ENCODE measurements at regions not wholly inside any gene's neighbourhood (a gene's known extent, or its start where the extent isn't known, plus 50 kb on each side); places are given as distances from the start of the nearest gene placed in this dataset.

DNA sequence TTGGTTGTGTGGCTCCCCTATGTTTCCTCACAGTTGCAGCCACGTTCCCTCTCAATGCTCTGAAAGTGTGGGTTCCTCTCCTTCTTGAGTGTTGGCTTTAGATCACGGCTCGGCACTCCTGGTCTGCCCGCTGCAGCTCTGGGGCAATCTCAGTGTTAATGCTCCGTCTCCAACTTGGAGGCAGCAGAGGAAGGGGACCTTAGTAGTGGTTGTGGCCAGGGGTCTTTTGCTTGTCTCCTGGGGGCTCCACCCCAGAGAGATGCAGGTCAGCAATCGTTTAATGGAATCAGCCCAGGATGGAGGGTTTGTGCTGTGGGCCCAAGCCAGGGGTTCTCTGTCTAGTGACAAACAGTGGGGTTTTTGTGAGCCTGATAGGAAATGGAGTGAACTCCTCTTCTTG lies 849.4 kb upstream of the DIAPH2 start:
- H3K4me1 Mint-ChIP-seq (ENCODE audit: low read depth) = no peaks in the 10 kb centered on the region
- H3K4me3 Mint-ChIP-seq = no peak overlapping the region
- no peaks in the 10 kb centered on the region for H3K36me3 Mint-ChIP-seq (ENCODE audit: low read depth)
- no peaks in the 10 kb centered on the region for H3K27me3 Mint-ChIP-seq (ENCODE audit: insufficient read depth)
- H3K9me3 Mint-ChIP-seq = peaks cover 9% of the 10 kb centered on the region; the same call in 1 of the 2 replicates
- TF ChIP-seq, protein P1, sequence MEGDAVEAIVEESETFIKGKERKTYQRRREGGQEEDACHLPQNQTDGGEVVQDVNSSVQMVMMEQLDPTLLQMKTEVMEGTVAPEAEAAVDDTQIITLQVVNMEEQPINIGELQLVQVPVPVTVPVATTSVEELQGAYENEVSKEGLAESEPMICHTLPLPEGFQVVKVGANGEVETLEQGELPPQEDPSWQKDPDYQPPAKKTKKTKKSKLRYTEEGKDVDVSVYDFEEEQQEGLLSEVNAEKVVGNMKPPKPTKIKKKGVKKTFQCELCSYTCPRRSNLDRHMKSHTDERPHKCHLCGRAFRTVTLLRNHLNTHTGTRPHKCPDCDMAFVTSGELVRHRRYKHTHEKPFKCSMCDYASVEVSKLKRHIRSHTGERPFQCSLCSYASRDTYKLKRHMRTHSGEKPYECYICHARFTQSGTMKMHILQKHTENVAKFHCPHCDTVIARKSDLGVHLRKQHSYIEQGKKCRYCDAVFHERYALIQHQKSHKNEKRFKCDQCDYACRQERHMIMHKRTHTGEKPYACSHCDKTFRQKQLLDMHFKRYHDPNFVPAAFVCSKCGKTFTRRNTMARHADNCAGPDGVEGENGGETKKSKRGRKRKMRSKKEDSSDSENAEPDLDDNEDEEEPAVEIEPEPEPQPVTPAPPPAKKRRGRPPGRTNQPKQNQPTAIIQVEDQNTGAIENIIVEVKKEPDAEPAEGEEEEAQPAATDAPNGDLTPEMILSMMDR (IDR thresholded peaks at IDR 0.05) = no peak
- H3K27ac Mint-ChIP-seq = no peak overlapping the region
- no peak for DNase-seq

DNA sequence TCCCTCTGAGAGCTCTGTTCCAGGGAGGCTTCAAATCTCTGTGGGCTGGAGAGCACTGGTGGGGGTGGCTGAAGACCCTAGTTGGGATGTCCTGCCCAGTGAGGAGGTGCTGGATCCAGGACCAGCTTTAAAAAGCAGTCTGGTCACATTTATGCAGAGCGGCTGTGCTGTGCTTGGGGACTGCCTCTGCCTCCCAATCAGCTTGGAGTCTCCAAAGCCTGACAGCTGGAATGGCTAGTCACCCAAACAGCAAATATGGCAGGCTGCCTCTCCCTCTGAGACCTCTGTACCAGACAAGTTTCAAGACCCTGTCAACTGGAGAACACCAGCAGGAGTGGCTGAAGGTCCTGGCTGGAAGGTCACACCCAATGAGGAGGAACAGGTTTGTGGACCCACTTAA lies 848.1 kb upstream of the DIAPH2 start:
- DNase-seq = no peak
- Mint-ChIP-seq H3K27me3 (ENCODE audit: insufficient read depth) (no peaks in the 10 kb centered on the region), H3K4me3 (no peak overlapping the region), H3K4me1 (ENCODE audit: low read depth) (no peaks in the 10 kb centered on the region), H3K36me3 (ENCODE audit: low read depth) (no peaks in the 10 kb centered on the region), H3K27ac (no peak overlapping the region), H3K9me3 (peaks cover 9% of the 10 kb centered on the region; the same call in 1 of the 2 replicates)
- TF ChIP-seq, protein P1 (IDR thresholded peaks at IDR 0.05) = no peak

DNA sequence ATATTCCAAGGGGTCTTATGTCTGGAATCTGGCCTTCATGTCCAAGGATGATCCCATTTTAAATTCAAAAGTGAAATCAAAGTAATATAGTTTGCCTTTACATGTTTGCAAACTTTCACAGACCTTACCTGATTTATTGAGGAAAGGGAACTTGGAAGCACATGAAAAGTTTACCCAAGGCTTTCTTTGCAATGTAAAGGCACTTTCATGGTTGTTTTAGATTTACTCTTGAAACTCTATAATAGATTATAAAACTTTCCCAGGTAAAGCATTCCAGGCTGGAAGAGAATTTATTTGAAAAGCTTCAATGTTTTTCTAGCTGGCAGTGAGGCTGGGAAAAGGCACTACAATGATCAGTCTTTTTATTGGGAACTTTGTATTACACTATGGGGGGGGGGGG lies 842.8 kb upstream of the DIAPH2 start:
- H3K27me3 Mint-ChIP-seq (ENCODE audit: insufficient read depth) = no peaks in the 10 kb centered on the region
- no peak overlapping the region for H3K4me3 Mint-ChIP-seq
- no peaks in the 10 kb centered on the region for H3K4me1 Mint-ChIP-seq (ENCODE audit: low read depth)
- no peak overlapping the region for H3K27ac Mint-ChIP-seq
- TF ChIP-seq, protein P1 (IDR thresholded peaks at IDR 0.05) = no peak
- no peak for DNase-seq
- no peaks in the 10 kb centered on the region for H3K36me3 Mint-ChIP-seq (ENCODE audit: low read depth)
- H3K9me3 Mint-ChIP-seq = no peaks in the 10 kb centered on the region

DNA sequence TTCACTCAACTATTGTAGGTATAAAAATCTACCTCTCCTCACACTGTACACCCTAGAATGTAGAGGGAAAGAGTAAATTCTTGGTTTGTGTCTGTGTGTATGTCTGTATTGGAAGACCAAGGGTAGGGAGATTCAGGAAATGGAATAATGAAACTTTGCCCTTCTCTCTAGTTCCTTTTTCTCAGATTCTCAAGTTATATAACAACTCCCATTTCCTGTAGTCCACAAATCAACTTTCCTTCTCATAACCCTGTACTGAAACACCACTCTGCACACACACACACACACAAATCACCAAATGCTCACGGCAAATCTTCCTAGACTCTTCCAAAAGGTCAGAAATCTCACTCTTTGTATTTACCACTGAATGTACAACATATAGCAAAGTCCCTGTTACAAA lies 824.5 kb upstream of the DIAPH2 start:
- Mint-ChIP-seq H3K4me1 (ENCODE audit: low read depth) (no peaks in the 10 kb centered on the region), H3K27ac (no peak overlapping the region), H3K9me3 (peaks cover 19% of the 10 kb centered on the region), H3K4me3 (no peak overlapping the region), H3K27me3 (ENCODE audit: insufficient read depth) (no peaks in the 10 kb centered on the region; the same call in 1 of the 2 replicates), H3K36me3 (ENCODE audit: low read depth) (no peaks in the 10 kb centered on the region)
- no peak for DNase-seq
- TF ChIP-seq, protein P1 (IDR thresholded peaks at IDR 0.05) = no peak

DNA sequence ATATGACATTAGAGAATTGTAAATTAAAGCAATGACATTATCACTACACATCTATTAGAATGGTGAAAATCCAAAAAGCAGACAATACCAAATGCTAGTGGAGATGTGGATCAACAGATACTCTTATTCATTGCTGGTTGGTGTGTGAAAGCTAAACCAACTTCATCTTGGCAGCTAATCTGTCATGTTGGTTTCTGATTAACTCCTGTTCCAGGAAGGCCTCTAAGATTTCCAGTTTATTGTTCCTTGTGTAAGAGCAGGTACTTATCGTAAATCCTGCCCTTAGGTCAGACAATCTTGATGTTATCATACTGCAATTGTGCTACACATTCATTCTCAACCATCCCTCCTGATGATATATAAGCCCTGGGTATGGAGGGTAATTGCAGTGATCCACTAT lies 809.0 kb upstream of the DIAPH2 start:
- Mint-ChIP-seq H3K27me3 (ENCODE audit: insufficient read depth) (no peaks in the 10 kb centered on the region), H3K4me1 (ENCODE audit: low read depth) (no peaks in the 10 kb centered on the region), H3K27ac (no peak overlapping the region), H3K9me3 (peaks cover 4% of the 10 kb centered on the region; the same call in 1 of the 2 replicates), H3K4me3 (no peak overlapping the region), H3K36me3 (ENCODE audit: low read depth) (peaks cover 4% of the 10 kb centered on the region; the same call in 1 of the 2 replicates)
- DNase-seq = no peak
- TF ChIP-seq, protein P1 (IDR thresholded peaks at IDR 0.05) = no peak

DNA sequence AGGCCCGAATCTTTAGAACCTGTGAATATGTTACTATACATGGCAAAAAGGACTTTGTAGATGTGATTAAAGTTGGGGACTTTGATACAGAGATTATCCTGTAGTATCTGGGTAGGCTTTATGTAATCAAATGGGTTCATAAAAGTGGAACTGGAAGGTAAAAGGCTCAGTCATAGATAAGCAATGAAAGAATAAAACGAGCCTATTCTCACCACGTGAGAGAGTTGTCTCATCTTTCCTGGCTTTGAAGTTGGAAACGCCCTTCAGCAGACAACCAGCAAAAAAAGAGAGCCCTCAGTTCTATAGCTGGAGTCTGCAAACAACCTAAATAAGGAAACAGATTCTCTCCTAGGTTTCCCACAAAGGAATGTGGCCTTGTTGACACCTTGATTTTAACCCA lies 805.8 kb upstream of the DIAPH2 start:
- TF ChIP-seq, protein P1 (IDR thresholded peaks at IDR 0.05) = no peak
- Mint-ChIP-seq H3K27me3 (ENCODE audit: insufficient read depth) (no peaks in the 10 kb centered on the region), H3K4me1 (ENCODE audit: low read depth) (no peaks in the 10 kb centered on the region), H3K27ac (no peak overlapping the region), H3K9me3 (peaks cover 4% of the 10 kb centered on the region; the same call in 1 of the 2 replicates), H3K36me3 (ENCODE audit: low read depth) (peaks cover 4% of the 10 kb centered on the region; the same call in 1 of the 2 replicates), H3K4me3 (no peak overlapping the region)
- no peak for DNase-seq
